PC-3 (cell line): ENCODE measurements at regions not wholly inside any gene's neighbourhood (a gene's known extent, or its start where the extent isn't known, plus 50 kb on each side); places are given as distances from the start of the nearest gene placed in this dataset.

Experiments
- EZH2 ChIP-seq: fragments of 300-600 bp; sonication (generic); IDR thresholded peaks from one replicate; pipeline ENCODE4 v1.6.1; 2017; ENCODE audit warnings: antibody characterized with exemption, mild to moderate bottlenecking, low read length; ENCODE audit not compliant: unreplicated experiment
- EZH2phosphoT487 ChIP-seq: fragments of 300-600 bp; sonication (generic); IDR thresholded peaks from 2 replicates; pipeline ENCODE4 v1.6.1; 2018; ENCODE audit warnings: mild to moderate bottlenecking, antibody characterized with exemption, low read length, borderline replicate concordance
- TF ChIP-seq, protein P1 (sequence below): fragments of 300-600 bp; sonication (generic); conservative IDR thresholded peaks from 2 replicates; pipeline ENCODE4 v1.5.1; 2017; ENCODE audit warnings: antibody characterized with exemption, low read depth, mild to moderate bottlenecking, low read length

DNA sequence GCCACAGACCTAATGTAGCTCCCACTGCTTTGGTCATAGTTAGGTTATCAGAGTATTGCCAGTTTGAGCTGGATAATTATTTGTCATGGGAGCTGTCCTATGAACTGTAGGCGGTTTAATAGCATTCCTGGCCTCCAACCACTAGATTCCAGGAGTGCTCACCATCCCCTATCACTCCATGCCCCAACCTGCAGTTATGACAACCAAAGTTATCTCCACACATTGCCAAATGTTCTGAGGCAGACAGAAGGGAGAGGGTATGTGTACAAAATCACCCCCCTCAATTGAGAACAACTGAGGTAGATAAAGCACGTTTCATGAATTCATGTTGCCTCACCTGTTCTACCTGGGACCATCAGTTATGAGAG is 119.0 kb upstream of the CACUL1 start:
- TF ChIP-seq, protein P1, sequence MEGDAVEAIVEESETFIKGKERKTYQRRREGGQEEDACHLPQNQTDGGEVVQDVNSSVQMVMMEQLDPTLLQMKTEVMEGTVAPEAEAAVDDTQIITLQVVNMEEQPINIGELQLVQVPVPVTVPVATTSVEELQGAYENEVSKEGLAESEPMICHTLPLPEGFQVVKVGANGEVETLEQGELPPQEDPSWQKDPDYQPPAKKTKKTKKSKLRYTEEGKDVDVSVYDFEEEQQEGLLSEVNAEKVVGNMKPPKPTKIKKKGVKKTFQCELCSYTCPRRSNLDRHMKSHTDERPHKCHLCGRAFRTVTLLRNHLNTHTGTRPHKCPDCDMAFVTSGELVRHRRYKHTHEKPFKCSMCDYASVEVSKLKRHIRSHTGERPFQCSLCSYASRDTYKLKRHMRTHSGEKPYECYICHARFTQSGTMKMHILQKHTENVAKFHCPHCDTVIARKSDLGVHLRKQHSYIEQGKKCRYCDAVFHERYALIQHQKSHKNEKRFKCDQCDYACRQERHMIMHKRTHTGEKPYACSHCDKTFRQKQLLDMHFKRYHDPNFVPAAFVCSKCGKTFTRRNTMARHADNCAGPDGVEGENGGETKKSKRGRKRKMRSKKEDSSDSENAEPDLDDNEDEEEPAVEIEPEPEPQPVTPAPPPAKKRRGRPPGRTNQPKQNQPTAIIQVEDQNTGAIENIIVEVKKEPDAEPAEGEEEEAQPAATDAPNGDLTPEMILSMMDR, result no peak
- no peak for TF ChIP-seq EZH2
- no peak for TF ChIP-seq EZH2phosphoT487
